NCI-H2196 treated with DMSO at 0.1 percent for 48 hours (cell line): ENCODE measurements at regions not wholly inside any gene's neighbourhood (a gene's known extent, or its start where the extent isn't known, plus 50 kb on each side); places are given as distances from the start of the nearest gene placed in this dataset.

ENCODE experiments used
- DNase-seq: peaks from one replicate; lab custom pipeline; 2025; ENCODE audit not compliant: unreplicated experiment; lab: John Stamatoyannopoulos, UW

DNA sequence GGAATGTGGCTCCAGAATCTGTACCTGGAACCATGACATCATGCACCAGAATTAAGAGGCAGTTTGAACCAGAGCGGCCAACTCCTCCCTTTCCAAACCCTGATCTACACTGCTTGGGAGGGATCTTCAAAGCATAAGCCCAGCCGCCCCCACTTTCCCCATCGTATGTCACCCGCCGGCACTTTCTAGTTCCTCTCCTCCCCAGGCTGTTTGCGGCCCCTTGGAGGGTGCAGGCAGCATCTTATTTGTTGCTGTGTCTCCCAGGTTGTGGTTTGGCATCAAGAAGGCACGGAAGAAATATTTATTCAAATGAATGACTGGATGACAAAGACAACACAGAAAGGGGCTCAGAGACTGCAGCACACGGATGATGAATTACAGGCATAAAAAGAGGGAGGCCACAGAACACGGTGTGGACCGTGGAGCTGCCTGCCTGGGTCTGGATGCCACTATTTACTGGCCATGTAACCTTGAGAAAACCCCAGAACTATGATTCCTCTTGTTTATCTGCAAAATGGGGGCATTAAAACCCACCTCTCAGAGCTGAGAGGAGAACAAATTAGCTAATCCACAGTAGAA is 305.8 kb downstream of the EIPR1 start:
- DNase-seq: no peak

DNA sequence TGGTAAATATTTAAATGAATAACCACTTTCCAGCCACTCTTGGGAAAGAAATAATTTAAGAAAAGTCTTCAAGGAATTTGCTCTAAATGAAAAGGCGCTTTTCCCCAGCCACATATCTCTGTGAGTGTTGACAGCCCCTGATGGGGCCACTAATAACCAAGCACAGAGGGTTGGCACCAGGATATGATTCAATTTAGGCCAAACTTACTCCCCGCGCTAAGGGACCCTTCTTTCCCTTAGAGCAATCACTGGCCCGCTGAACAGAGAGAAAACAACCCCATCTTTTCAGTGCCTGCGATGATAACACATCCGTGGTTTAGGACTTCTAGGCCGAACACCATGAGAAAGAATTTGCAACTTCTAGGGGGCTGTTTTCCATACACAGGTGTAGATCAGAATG is 310.8 kb downstream of the EIPR1 start:
- DNase-seq: no peak

DNA sequence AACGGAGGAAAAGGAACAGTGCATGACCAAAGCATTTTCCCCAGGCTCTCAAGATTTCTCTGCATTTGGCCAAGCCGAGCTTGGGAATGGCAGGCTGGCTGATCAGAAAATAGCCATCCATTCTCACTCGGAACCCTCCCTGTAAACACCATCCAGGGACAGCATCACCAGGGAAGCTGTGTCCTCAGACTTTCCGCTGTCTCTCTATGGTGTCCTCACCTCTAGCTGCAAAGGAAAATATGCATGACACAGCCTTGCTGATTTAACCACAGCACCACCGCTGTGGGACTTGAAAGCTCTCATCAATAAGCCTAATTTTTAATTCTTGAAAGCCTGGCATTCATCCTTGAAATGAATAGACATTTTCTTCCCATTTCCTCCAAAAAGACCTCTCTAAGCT is 311.7 kb downstream of the EIPR1 start:
- DNase-seq: no peak

DNA sequence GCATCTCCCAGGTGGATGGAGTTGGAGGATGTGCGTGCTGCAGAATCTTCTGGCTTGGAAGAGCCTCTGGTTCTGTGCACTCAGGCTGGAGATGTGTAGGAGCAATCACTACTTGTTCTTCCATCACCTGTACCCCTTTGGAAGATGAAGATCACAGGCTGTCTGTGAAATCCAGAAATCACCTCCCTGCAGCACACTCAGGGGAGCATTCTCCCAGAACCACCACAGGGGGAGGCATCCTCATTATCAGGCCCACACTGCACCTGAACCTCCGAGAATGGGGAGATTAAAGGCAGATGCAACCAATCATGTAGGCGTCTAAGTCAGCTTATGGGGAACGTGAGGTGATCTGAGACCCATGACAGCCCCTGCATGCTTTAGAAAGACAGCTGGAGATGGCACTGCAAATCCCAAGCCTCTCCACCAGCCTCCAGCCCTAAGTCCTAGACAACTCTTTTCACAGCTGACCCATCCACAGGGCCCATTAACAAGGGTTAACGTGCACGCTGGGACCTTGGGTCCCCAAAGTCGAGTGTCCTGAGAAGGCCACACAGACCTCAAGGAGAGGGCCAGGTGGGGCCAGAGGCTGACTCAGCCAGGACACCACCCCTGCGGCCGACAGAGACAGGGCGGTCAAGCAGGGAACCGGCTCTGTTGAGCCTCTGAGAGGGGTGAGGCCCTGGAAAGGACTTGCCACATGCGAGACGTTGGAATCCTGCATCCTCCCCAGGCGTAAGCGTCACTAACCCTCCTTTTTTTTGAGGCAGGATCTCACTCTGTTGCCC is 314.9 kb downstream of the EIPR1 start:
- no peak for DNase-seq

DNA sequence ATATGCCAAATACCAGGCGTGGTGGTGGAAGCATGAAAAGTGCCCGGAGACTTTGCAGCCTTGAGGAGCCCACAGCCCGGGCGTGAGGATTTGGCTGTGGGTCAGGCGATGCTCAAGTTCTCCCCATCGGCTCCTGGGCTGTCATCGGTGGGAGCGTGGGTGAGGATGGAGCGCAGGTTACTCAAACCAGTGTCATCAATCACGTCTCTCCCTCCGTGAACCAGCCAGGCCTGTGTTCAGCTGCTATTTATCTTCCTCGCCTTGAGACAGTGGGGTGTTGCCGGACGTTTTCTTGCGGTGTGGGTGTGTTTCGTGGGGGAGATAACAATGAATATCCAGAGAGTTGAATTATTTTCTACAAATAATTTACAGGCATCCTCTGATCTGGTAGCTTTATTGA is 317.6 kb downstream of the EIPR1 start:
- DNase-seq: no peak

DNA sequence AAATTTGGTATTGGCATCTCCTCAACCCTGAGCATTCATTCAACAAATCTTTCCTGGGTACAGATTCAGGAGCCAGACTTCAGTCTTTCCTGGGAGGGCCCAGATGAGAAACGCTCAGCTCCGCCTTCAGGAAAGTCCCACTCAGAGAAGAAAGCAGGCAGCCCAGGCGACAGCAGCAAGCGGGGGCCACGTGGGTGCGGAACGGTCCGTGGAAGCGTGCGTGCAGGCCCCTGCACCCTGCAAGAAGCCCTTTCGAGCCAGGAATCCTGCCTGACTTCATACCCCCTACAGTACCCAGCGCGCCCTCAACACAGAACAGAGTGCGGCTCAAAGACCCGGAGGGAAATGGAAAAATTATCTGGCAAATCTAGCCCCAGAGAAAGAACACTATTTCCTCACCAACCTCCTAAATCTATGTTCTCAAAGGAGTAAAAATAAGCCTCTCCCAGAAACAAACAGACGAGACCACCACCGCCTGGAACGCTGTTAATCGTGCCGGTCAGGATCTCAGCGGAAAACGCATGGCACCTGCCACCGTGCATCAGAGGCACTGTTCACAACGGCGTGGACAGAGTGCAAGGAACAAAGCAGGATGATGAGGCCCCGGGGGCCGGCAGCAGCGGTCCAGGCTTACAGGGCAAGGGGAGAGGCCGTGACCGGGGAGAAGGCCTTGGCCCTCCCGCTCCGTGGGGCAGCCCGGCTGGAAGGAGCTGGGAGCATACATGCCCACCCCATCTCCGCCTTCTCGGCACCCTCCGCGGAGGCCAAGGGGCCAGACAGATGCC is 318.3 kb downstream of the EIPR1 start:
- no peak for DNase-seq

DNA sequence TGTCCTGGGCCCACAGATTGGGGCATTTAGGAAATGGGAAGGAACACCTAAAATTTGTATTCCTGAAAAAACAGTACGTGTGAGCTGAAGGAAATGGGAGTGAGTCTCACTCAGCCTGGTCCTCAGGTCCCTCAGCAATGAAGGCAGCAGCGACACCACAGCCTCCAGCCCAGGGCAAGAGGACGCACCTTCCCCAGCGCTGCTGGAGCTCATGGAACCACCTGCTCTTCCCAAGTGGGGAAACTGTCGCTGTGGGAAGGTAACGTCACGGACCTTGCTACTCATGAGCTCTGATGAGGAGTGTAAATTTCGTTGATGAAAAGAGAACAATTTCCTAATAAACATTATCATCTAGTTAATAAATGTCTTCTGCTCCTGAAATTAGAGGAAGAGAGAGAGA is 323.6 kb downstream of the EIPR1 start:
- no peak for DNase-seq

DNA sequence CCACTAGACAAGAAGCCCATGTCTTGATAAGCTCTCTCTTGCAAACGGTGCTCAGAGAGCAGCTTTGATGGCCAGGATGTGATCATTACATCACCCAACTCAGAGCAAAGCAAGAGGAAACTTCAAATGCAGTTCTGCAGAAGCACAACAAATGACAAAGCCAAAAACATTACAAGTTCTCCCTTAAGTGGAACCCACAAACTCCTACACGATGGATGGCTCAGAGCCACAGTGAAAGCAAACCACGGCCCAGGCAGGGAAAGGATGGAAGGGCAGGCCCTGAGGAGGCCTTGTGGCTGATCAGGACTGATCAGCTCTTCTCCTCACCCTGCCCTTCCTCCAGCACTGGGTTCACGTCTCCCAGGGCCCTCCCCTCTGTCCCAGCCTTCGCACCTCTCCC is 326.4 kb downstream of the EIPR1 start:
- no peak for DNase-seq

DNA sequence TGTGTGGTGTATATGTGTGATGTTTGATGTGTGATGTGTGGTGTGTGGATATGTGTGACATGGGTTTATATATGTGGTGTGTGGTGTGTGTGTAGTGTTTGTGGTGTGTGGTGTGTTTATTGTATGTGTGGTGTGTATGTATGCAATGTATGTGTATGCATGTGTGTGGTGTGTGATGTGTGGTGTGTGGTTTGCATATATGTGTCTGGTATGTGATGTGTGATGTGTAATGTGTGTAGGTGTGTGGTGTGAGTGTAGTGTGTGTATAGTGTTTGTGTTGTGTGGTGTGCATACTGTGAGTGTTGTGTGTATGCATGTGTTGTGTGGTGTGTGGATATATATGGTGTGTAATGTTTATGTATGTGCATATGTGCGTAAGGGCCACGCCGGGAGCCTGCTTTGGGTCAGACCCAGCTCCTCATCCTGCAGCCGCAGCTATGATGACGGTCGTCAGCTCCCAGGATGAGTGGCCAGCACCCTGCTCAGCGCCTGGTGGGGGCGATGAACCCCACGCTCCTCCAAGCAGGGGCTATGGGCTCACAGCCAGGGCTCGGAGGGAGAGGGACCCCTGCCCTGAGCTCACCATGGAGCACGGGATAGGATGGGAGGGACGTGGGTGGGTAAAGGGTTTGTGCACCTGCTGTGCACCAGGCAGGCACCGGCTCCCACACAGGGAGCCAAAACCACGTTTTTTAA is 331.3 kb downstream of the EIPR1 start:
- no peak for DNase-seq

DNA sequence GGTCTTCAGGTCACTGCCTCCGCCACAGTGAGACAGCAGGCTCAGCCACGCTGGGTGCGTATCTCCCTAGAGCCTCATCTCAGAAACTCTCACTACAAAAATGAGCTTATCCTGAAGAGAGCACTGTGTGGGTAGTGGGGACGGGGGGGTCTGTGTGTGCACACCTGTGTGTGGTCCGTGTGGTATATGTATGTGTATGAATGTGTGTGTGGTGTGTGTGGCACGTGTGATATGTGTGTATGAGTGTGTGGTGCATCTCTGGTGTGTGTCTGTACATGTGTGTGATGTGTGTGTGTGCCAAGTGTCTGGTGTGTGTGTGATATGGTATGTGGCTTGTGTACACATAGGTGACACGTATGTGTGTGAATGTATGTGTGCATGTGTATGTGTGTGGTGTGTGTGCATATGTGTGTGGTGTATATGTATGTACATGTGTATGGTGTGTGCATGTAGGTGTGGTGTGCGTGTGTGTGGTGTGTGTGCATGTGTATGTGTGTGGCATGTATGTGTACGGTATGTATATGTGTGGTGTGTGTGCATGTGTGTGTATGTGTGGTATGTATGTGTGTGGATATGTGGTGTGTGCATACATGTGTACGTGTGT is 332.2 kb downstream of the EIPR1 start:
- no peak for DNase-seq

DNA sequence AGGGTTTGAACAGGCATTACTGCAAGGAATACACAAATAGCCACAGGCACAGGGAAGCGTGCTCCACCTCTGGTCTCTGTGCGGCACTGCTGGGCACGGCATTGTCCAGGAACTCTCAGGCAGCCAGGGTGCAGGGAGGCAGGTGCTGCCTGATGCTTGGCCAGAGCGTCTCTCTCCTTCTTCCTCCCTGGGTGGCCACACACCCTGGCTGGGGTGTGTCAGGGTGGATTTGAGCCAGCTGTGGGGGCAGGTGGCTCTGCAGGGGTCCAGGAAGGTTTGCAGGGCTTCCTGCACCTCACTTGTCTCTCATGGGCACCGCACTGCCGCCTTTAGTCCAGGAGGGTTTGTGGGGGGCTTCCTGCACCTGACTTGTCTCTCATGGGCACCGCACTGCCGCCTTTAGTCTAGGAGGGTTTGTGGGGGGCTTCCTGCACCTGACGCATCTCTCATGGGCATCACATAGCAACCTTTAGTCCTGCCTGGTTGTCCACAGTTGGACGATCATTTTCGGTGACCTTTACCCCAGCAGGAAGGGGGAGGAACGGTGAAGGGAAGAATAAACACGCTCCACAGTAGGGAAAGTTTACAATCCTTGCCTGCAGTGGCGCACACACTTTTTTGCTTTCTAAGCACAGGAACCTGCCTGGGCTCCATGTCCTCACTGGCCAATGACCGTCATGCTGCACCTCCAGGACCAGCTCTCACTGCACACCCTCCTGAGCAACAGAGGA is 332.9 kb downstream of the EIPR1 start:
- DNase-seq: no peak

DNA sequence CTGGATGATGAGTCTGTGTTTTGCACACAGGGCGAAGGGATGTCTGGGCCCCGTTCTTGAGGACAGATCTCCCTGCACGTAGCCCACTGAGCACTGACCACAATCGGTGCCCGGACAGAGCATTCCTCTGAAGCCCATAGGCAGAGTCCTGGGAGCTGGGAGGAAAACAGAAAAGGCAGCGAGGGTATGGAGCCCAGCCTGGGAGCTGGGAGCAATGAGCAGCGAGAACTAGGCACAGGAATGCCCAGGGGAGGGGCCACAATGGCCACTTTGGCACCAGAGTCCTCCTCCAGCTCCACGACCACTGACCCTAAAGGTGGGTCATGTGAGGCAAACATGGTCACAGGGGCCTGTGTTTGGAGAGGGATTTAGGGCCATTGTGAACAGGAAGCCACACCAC is 333.9 kb downstream of the EIPR1 start:
- no peak for DNase-seq

DNA sequence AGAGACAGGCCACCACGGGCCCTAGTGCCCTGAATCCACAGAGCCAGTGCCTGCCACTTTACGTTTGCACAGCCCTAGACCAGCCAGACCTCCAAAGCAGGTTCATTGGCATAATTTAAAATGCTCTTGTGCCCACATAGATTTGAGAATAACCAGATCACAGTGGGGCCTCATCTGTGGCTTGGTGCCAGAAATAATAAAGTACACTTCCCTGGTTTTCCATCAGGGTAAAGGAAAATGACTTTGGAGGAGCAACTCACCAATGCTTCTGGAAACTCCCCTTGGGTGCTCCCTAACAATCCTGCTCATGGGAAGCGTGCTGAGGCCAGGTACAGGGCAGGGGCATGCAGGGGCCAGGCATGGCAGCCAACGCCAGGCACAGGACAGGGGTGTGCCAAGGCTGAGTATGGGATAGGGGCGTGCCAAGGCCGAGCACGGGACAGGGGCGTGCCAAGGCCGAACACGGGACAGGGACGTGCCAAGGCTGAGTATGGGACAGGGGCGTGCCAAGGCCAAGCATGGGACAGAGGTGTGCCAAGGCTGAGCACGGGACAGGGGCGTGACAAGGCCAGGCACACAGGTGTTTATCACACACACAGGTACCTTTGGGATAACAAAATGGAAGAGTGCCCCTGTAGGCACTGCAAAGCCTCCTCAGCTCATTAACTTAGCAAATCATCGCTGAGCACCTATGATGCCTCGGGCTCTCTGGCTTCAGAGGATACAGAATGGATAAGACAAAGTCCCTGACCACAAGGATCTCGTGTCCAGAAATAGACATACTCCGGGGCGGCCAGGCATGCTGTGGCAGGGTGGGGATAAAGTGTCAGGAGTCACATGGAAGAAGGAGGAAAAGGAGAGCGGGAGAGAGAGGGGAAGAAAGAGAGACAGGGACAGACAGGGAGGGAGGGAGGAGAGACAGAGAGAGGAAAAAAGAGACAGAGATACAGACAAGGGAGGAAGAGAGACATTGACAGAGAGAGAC is 334.7 kb downstream of the EIPR1 start:
- no peak for DNase-seq

DNA sequence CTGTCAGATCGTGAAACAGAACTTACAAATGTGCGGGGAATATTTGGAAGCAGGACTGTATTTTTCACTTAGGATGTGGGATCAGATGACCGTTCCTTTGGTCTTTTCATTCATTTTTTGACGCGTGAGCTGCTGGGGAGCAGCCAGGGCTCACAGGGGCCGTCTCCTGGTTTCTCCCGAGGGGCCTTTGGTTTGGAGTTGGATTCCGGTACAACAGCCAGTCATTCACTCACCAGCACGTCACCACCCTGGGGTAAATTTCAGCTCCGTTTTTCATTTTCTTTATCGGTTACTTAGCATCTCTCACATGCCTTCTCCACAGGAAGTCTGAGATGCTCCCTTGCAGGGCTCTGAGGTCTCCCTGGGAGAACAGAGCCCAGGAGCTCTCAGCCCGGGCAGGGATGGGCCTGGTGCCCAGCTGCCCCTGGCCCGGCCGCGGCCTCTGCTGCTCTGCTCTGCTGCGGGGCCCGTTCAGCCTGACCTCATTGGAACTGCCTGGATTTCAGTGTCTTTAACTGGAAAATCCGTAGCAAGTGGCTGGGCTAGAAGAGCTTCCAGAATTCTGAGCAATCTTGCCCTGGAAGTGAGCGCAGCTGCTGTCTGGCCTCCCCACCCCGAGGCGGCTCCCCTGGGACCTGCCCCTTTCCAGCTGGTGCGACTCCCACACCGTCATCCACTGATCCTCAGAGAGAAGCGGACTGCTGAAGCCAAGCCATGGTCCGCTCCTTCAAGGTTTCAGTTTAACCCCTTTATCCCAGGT is 335.6 kb downstream of the EIPR1 start:
- DNase-seq: no peak

DNA sequence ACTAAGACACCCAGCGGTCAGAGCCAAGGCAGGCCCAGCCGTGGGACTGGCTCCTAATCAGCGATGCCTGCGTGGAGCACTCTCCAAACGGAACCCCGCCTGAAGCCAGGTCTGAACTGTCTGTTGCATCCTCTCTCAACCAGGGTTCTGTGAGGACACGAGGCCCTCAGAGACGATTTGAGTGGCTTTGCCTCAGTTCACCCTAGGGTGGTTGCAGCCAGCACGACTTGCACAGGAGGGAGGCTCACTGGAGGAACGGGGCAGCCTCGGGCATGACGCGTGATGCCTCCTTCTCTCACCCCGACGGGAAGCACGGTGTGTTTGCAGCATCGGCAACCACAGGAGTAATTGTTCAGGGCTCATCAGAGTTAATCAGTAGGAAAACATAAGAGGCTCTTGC is 336.4 kb downstream of the EIPR1 start:
- no peak for DNase-seq

DNA sequence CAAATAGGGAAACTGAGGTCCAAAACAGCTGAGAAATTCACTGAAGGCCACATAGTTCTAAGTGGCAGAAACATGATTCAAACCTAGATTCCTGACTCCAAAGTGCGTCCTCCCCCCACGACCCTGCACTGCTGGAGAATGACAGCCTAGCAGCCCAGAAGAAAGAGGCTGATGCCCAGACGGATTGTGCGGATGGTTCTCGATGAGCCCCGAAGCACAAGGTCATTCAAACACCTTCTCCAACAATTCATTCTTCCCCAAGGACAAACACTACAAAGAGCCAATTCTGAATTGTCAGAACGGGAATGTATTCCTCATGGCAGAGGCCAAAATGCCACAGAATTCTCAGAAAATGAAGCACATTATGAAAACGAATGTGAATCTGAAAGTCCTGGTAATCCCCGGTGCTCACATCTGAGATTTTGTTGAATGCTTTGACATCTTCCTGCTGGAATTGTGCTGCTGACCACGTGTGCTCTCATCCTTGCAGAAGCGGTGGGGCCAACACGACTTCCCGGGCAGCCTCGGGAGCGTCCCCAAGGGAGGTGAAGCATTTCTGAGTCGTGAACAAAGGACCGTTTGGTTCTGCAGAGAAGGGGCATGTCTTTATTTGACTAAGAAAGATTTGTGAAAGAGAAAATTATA is 337.0 kb downstream of the EIPR1 start:
- DNase-seq: no peak

DNA sequence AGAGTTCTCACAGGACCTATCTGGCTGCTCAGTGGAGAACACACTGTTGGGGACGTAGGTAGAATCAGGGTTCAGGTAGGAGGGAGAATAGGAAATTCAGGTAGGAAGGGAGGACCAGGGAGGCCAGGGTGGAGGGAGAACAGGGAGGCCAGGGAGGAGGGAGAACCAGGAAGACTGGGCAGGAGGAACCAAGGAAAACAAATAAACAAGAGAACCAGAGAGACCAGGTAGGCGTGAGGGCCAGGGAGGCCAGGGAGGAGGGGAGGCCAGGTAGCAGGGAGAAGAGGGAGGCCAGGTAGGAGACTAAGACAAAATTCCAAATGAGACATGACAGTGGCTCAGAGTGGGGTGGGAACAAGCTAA is 337.6 kb downstream of the EIPR1 start:
- no peak for DNase-seq
